Hematopoietic multipotent progenitor cell treated with erythropoietin and hydrocortisone succinate and interleukin-3 and kit ligand, for 15 days (in vitro differentiated cells): ENCODE measurements at regions not wholly inside any gene's neighbourhood (a gene's known extent, or its start where the extent isn't known, plus 50 kb on each side); places are given as distances from the start of the nearest gene placed in this dataset.
"Not testable (repeated sequence)": the region's sequence is repeated elsewhere in the genome, so short reads cannot be mapped to it uniquely, and the experiment has no call there.

Experiments used
- DNase-seq: peaks from one replicate; pipeline ENCODE4 v3.0.0-alpha.2; 2015; ENCODE audit warnings: low spot score

- no peak for DNase-seq
Observed at GRCh38 chr12:115394496-115395220, 710.7 kb upstream of the TBX3 start.

- no peak for DNase-seq
Observed at GRCh38 chr12:115388139-115388538, 704.2 kb upstream of the TBX3 start.

- DNase-seq: no peak
Observed at GRCh38 chr12:115387467-115387901, 703.5 kb upstream of the TBX3 start.

GRCh38 chr12:115386946-115387345, 703.0 kb upstream of the TBX3 start:
- no peak for DNase-seq

- DNase-seq: no peak
Observed at GRCh38 chr12:115385141-115385540, 701.2 kb upstream of the TBX3 start.

GRCh38 chr12:115384391-115384790, 700.4 kb upstream of the TBX3 start:
- DNase-seq: no peak

GRCh38 chr12:115383668-115384067, 699.7 kb upstream of the TBX3 start:
- no peak for DNase-seq

GRCh38 chr12:115382681-115383080, 698.7 kb upstream of the TBX3 start:
- DNase-seq: no peak

GRCh38 chr12:115380546-115381120, 696.7 kb upstream of the TBX3 start:
- no peak for DNase-seq

- DNase-seq: no peak
Observed at GRCh38 chr12:115378291-115378690, 694.3 kb upstream of the TBX3 start.

- no peak for DNase-seq
Observed at GRCh38 chr12:115377779-115378178, 693.8 kb upstream of the TBX3 start.

- no peak for DNase-seq
Observed at GRCh38 chr12:115377230-115377629, 693.3 kb upstream of the TBX3 start.

GRCh38 chr12:115375186-115375991, 691.4 kb upstream of the TBX3 start:
- DNase-seq: no peak

GRCh38 chr12:115374480-115375185, 690.7 kb upstream of the TBX3 start:
- DNase-seq: no peak

- no peak for DNase-seq
Observed at GRCh38 chr12:115371711-115372110, 687.7 kb upstream of the TBX3 start.

- no peak for DNase-seq
Observed at GRCh38 chr12:115370650-115371049, 686.7 kb upstream of the TBX3 start.

GRCh38 chr12:115370207-115370606, 686.2 kb upstream of the TBX3 start:
- DNase-seq: no peak

- not testable (repeated sequence) for DNase-seq
Observed at GRCh38 chr12:115366277-115366676, 682.3 kb upstream of the TBX3 start.

- not testable (repeated sequence) for DNase-seq
Observed at GRCh38 chr12:115365765-115366164, 681.8 kb upstream of the TBX3 start.

- no peak for DNase-seq
Observed at GRCh38 chr12:115364921-115365320, 680.9 kb upstream of the TBX3 start.

- no peak for DNase-seq
Observed at GRCh38 chr12:115362339-115362976, 678.5 kb upstream of the TBX3 start.

- no peak for DNase-seq
Observed at GRCh38 chr12:115357681-115358080, 673.7 kb upstream of the TBX3 start.
